GM21515 (cell line): ENCODE measurements at regions not wholly inside any gene's neighbourhood (a gene's known extent, or its start where the extent isn't known, plus 50 kb on each side); places are given as distances from the start of the nearest gene placed in this dataset.
"Not testable (repeated sequence)": the region's sequence is repeated elsewhere in the genome, so short reads cannot be mapped to it uniquely, and the experiment has no call there.

Source experiments
- ATAC-seq: cut with Tn5 transposase; IDR thresholded peaks from one replicate; pipeline ENCODE4 v1.9.1; 2021; ENCODE audit not compliant: unreplicated experiment

GRCh38 chr14:39558525-39558924 lies 126.3 kb upstream of the FBXO33 start:
- ATAC-seq, result no peak

GRCh38 chr14:39555749-39556148 lies 123.5 kb upstream of the FBXO33 start:
- ATAC-seq, result no peak

GRCh38 chr14:39554576-39554975 lies 122.3 kb upstream of the FBXO33 start:
- no peak for ATAC-seq

GRCh38 chr14:39548358-39548757 lies 116.1 kb upstream of the FBXO33 start:
- ATAC-seq, result no peak

- ATAC-seq, result no peak
These were observed 115.6 kb upstream of the FBXO33 start for GRCh38 chr14:39547845-39548244.

GRCh38 chr14:39505812-39506211 lies 73.6 kb upstream of the FBXO33 start:
- no peak for ATAC-seq

GRCh38 chr14:39500253-39500652 lies 68.0 kb upstream of the FBXO33 start:
- no peak for ATAC-seq

- ATAC-seq, result no peak
These were observed 67.3 kb upstream of the FBXO33 start for GRCh38 chr14:39499514-39499913.

- not testable (repeated sequence) for ATAC-seq
These were observed 65.4 kb upstream of the FBXO33 start for GRCh38 chr14:39497677-39498076.

- ATAC-seq, result no peak
These were observed 60.0 kb upstream of the FBXO33 start for GRCh38 chr14:39492267-39492666.

GRCh38 chr14:39491134-39491571 lies 58.9 kb upstream of the FBXO33 start:
- no peak for ATAC-seq

GRCh38 chr14:39488600-39488999 lies 56.4 kb upstream of the FBXO33 start:
- no peak for ATAC-seq

GRCh38 chr14:39483682-39484081 lies 51.4 kb upstream of the FBXO33 start:
- no peak for ATAC-seq
